DND-41 (cell line): ENCODE measurements at regions not wholly inside any gene's neighbourhood (a gene's known extent, or its start where the extent isn't known, plus 50 kb on each side); places are given as distances from the start of the nearest gene placed in this dataset.

Experiments used
- CTCF ChIP-seq: IDR thresholded peaks from 2 replicates; pipeline ENCODE4 v1.5.1; 2012; ENCODE audit warnings: borderline replicate concordance, low read length, moderate library complexity, mild to moderate bottlenecking; ENCODE audit not compliant: poor library complexity, severe bottlenecking; ENCODE audit errors: extremely low read depth
- EZH2 ChIP-seq: IDR thresholded peaks from 3 replicates; pipeline ENCODE4 v1.6.1; 2012; ENCODE audit warnings: borderline replicate concordance, low read depth, mild to moderate bottlenecking, moderate library complexity, low read length, inconsistent platforms; ENCODE audit not compliant: severe bottlenecking

GRCh38 chr12:115176741-115177400 lies 492.9 kb upstream of the TBX3 start:
- no peak for TF ChIP-seq CTCF
- no peak for TF ChIP-seq EZH2
